ENCODE measurements at regions not wholly inside any gene's neighbourhood (a gene's known extent, or its start where the extent isn't known, plus 50 kb on each side); places are given as distances from the start of the nearest gene placed in this dataset.

DNA sequence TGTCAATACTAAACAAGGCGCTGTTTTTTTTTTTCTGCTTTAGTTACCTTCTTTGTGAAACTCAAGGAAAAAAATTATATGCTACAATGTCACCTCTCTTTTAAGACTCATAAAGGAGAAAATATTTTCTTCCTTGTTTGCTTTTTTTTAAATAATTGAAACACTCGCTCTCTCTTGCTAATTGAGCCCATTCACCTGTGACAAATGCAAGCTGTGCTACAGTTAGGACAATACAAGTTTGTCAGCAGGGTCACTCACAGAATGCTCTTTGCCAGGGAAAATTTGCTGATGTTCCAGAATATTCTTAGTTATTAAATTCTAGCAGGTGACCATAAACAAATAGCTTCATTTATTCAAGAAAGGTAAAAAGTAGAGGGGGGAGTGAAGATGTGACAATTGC lies 375.9 kb upstream of the DPPA4 start:
- TF ChIP-seq, protein P1, sequence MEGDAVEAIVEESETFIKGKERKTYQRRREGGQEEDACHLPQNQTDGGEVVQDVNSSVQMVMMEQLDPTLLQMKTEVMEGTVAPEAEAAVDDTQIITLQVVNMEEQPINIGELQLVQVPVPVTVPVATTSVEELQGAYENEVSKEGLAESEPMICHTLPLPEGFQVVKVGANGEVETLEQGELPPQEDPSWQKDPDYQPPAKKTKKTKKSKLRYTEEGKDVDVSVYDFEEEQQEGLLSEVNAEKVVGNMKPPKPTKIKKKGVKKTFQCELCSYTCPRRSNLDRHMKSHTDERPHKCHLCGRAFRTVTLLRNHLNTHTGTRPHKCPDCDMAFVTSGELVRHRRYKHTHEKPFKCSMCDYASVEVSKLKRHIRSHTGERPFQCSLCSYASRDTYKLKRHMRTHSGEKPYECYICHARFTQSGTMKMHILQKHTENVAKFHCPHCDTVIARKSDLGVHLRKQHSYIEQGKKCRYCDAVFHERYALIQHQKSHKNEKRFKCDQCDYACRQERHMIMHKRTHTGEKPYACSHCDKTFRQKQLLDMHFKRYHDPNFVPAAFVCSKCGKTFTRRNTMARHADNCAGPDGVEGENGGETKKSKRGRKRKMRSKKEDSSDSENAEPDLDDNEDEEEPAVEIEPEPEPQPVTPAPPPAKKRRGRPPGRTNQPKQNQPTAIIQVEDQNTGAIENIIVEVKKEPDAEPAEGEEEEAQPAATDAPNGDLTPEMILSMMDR (conservative IDR thresholded peaks at IDR 0.05; ENCODE audit: low read depth, low read length) = no peak
- no peak for TF ChIP-seq EZH2phosphoT487 (IDR thresholded peaks at IDR 0.05; ENCODE audit: borderline replicate concordance, low read length)
- no peak for TF ChIP-seq EZH2 (IDR thresholded peaks at IDR 0.05; ENCODE audit: low read length, unreplicated experiment)

Data from PC-3 (cell line).